ENCODE measurements at regions not wholly inside any gene's neighbourhood (a gene's known extent, or its start where the extent isn't known, plus 50 kb on each side); places are given as distances from the start of the nearest gene placed in this dataset.

- H3K27me3 ChIP-seq: no peaks in the 10 kb centered on the region
- no peak overlapping the region for H3K4me3 ChIP-seq
- H3K4me1 ChIP-seq (ENCODE audit: low read depth): no peaks in the 10 kb centered on the region
- no peaks in the 10 kb centered on the region for H3K9me3 ChIP-seq (ENCODE audit: low read depth)
- DNase-seq (ENCODE audit: low read depth in 1 of 2, low spot score in 1 of 2): no peak
- TF ChIP-seq CTCF (IDR thresholded peaks at IDR 0.05; ENCODE audit: low read depth, low read length): no peak
- no peaks in the 10 kb centered on the region for H3K36me3 ChIP-seq
- H3K27ac ChIP-seq: no peak overlapping the region
Observed at GRCh38 chr12:65536351-65536750, 257.9 kb downstream of the MSRB3 start.

DNA sequence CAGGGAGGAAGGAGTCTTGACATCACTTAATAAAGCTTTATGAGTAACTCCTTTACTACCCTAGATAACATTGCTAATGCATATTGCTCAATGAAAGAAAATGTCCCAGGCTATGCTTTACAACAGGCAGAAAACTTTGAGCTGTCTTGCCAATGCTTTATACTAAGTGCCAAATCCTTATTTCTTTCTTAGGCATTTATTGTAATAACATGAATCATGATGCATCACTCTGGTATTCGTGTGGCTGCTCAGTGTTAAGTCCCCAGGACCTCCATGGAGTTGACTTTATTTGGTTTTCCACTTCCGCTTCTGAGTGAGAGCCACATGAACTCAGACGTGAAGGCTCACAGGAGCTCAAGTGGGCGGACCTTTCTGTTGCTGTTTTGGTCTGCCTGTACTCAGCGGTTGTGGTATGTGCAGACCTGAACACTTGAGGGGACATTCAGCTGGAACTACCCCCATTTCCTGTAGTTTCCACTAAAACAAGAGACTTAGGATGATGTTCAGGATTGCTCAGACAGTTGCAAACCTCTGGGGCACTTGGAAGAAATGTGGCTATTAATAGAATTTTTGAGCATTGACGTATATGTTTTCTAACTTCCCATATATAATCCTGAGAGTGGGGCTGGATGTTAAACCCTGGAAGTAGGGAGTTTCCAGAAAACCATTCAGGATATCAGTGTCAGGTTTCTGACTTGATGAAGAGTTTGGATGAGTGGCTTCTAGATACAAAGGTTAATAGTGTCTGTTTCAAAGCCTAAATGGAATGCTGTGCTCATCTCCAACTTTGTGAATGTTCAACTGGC is 258.6 kb downstream of the MSRB3 start:
- no peaks in the 10 kb centered on the region for H3K27me3 ChIP-seq
- no peak overlapping the region for H3K4me3 ChIP-seq
- H3K36me3 ChIP-seq: no peaks in the 10 kb centered on the region
- H3K9me3 ChIP-seq (ENCODE audit: low read depth): no peaks in the 10 kb centered on the region
- peak; percentile 18 to 99 for DNase-seq (ENCODE audit: low read depth in 1 of 2, low spot score in 1 of 2)
- H3K27ac ChIP-seq: no peak overlapping the region
- no peak for TF ChIP-seq CTCF (IDR thresholded peaks at IDR 0.05; ENCODE audit: low read depth, low read length)
- no peaks in the 10 kb centered on the region for H3K4me1 ChIP-seq (ENCODE audit: low read depth)

DNA sequence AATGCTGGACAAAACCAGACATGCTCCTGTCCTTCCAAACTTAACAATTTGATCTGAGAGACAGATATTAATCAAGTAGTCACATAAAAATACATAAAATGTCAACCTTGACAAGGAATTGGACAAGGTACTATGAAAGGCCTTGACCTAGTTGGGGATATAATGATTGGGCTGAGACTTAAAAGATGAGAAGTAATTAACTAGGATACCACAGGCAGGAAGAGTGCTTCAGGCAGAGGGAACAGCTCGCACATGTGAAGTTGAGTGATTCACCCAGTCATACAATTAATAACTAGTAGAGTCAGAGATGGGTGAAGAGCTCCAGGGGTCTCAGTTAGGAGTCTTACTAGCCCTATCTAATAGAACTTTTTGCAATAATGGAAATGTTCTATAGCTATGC is 259.5 kb downstream of the MSRB3 start:
- H3K9me3 ChIP-seq (ENCODE audit: low read depth): no peaks in the 10 kb centered on the region
- no peak overlapping the region for H3K27ac ChIP-seq
- no peaks in the 10 kb centered on the region for H3K36me3 ChIP-seq

DNA sequence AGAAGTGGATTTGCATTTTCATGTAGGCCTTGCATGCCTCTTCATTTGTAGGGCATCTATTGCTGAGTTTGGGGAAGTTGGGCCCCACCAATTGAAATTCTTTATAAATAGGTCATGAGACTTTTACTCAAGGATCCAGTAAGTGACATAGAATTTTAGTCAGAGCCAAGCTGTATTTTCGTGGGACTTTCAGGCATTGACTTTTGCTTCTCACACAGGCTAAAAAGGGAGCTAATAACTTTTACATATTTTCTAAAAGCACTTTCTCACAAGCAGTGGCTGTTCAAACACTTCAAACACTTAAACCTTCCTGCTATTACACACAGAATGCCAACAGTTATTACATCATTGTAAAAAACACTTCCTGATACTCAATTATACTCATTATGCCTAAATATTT is 260.5 kb downstream of the MSRB3 start:
- H3K9me3 ChIP-seq (ENCODE audit: low read depth): no peaks in the 10 kb centered on the region
- no peak overlapping the region for H3K4me3 ChIP-seq
- H3K27me3 ChIP-seq: no peaks in the 10 kb centered on the region
- H3K27ac ChIP-seq: no peak overlapping the region
- no peaks in the 10 kb centered on the region for H3K4me1 ChIP-seq (ENCODE audit: low read depth)
- no peak for DNase-seq (ENCODE audit: low read depth in 1 of 2, low spot score in 1 of 2)
- no peak for TF ChIP-seq CTCF (IDR thresholded peaks at IDR 0.05; ENCODE audit: low read depth, low read length)
- no peaks in the 10 kb centered on the region for H3K36me3 ChIP-seq

More for the DNA sequence above, 259.5 kb downstream of the MSRB3 start:
- Histone ChIP-seq H3K4me1 (ENCODE audit: low read depth) (no peaks in the 10 kb centered on the region), H3K27me3 (no peaks in the 10 kb centered on the region), H3K4me3 (no peak overlapping the region)
- TF ChIP-seq CTCF (IDR thresholded peaks at IDR 0.05; ENCODE audit: low read depth, low read length): no peak
- DNase-seq (ENCODE audit: low read depth in 1 of 2, low spot score in 1 of 2): no peak

DNA sequence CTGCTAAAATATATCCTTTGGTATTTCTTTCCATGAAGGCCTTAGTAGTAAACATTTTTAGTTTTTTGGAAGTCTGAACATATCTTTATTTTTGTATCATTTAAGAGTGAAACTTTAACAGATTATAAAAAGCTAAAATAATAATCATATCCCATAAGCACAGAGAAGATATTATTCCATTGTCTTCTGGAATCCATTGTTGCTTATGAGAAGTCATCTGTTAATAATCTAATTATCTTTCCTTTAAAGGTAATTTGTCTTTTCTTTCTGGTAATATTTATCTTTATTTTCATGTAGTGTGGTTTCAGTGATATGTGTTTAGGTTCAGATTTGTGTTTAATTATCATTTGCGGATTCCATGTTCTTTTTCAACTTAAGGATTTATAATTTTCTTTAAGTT is 261.7 kb downstream of the MSRB3 start:
- Histone ChIP-seq H3K9me3 (ENCODE audit: low read depth) (no peaks in the 10 kb centered on the region), H3K36me3 (no peaks in the 10 kb centered on the region), H3K4me1 (ENCODE audit: low read depth) (no peaks in the 10 kb centered on the region), H3K4me3 (no peak overlapping the region), H3K27ac (no peak overlapping the region), H3K27me3 (no peaks in the 10 kb centered on the region)
- DNase-seq (ENCODE audit: low read depth in 1 of 2, low spot score in 1 of 2): no peak
- no peak for TF ChIP-seq CTCF (IDR thresholded peaks at IDR 0.05; ENCODE audit: low read depth, low read length)

Data from cardiac muscle cell (in vitro differentiated cells and primary cell).